C4-2B (cell line): ENCODE measurements at regions not wholly inside any gene's neighbourhood (a gene's known extent, or its start where the extent isn't known, plus 50 kb on each side); places are given as distances from the start of the nearest gene placed in this dataset.

ENCODE experiments used
- H3K27ac ChIP-seq: fragments of 450-650 bp; 2 replicates; pipeline ENCODE4 v1.5.1; 2017
- ZFX ChIP-seq: fragments of 450-650 bp; IDR thresholded peaks from 2 replicates; pipeline ENCODE4 v1.6.1; 2017
- TF ChIP-seq, protein P1 (sequence below): fragments of 450-650 bp; conservative IDR thresholded peaks from 2 replicates; pipeline ENCODE4 v1.5.1; 2017; ENCODE audit warnings: mild to moderate bottlenecking

DNA sequence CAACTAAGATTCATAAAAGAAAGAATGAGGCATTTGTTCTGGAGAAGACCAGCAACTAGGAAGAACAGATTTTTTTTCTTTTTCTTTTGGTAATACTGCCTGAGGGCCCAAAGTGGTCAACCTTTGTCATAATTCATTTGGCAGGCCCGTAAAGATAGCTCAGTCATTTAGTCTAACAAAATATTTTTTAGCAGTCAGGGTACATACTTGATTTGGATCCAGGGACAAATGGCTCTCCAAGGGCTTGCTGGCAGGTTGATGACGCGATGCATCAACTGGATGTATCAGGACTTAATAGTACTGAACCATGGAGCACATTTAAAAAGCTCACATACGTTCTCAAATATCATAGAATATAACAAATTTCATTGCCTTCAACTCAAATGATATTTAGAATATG, 203.4 kb upstream of the ZNF608 start:
- TF ChIP-seq, protein P1, sequence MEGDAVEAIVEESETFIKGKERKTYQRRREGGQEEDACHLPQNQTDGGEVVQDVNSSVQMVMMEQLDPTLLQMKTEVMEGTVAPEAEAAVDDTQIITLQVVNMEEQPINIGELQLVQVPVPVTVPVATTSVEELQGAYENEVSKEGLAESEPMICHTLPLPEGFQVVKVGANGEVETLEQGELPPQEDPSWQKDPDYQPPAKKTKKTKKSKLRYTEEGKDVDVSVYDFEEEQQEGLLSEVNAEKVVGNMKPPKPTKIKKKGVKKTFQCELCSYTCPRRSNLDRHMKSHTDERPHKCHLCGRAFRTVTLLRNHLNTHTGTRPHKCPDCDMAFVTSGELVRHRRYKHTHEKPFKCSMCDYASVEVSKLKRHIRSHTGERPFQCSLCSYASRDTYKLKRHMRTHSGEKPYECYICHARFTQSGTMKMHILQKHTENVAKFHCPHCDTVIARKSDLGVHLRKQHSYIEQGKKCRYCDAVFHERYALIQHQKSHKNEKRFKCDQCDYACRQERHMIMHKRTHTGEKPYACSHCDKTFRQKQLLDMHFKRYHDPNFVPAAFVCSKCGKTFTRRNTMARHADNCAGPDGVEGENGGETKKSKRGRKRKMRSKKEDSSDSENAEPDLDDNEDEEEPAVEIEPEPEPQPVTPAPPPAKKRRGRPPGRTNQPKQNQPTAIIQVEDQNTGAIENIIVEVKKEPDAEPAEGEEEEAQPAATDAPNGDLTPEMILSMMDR = no peak
- TF ChIP-seq ZFX = no peak
- no peak overlapping the region for H3K27ac ChIP-seq

DNA sequence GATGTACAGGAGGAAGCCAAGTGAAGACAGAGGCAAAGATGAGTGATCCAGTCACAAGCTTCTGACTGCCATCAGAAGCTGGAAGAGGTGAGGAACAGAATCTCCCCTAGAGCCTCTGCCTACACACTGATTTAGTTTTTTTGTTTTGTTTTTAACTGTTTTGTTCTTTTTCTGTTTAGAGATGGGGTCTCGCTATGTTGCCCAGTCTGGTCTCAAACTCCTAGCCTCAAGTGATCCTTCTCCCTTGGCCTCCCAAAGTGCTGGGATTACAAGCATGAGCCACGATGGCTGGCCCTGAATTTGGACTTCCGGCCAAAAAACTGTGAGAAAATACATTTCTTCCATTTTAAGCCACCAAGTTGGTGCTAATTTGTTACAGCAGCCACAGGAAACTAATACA, 204.7 kb upstream of the ZNF608 start:
- no peak overlapping the region for H3K27ac ChIP-seq
- TF ChIP-seq, protein P1 = no peak
- no peak for TF ChIP-seq ZFX

DNA sequence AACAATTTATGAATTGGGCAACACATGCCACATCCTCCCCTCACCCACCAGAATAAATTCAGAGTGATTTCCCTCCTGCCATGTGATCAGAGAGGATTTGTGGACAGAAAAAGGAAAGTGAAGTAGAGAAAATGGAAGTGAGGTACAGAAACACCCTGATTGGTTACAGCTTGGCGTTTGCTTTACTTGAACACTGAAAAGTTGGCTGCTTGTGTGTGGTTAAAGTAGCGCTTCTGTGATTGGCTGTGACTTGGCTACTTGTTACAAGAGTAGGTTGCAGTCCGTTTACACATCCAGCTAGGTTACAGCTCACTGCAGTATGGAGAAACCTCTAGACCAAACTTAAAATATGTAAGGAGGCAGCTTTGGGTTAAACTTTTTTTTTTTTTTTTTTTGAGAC, 205.2 kb upstream of the ZNF608 start:
- TF ChIP-seq, protein P1 = no peak
- TF ChIP-seq ZFX = no peak
- no peak overlapping the region for H3K27ac ChIP-seq

DNA sequence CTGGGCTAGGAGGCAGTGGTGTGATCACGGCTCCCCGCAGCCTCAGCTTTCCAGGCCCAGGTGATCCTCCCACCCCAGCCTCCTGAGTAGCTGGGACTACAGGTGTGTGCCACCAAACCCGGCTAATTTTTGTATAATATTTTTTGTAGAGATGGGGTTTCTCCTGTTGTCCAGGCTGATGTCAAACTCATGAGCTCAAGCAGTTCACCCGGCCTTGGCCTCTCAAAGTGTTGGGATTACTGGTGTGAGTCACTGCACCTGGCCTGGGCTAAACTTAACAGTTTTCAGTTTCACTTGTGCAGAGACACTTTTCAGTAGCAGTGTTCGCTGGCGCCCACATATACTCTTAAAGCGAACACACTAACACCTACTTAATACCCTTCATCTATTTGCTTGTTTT, 205.6 kb upstream of the ZNF608 start:
- H3K27ac ChIP-seq = no peak overlapping the region
- TF ChIP-seq, protein P1 = no peak
- no peak for TF ChIP-seq ZFX

DNA sequence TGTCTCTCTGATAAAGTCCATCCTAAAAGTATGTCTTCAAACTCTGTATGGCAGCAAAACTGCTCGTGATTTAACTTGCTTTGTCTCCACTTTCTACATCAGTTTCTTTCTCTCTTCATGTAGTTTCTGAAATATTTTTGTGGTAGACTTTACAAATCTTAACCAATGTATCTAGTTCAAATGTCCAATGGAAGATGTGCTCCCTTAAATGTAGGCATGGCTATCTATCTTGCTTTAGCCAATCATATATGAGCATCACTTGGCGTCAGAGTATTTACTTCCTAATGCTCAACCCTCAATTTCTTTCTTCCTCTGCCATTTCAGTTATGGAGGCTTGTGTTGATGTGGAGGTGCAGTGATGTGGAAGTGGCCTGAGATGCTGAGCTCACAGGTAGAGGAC, 206.1 kb upstream of the ZNF608 start:
- H3K27ac ChIP-seq = peak overlapping the region; percentile 76; the same call in 1 of the 2 replicates
- TF ChIP-seq, protein P1 = no peak
- TF ChIP-seq ZFX = no peak

DNA sequence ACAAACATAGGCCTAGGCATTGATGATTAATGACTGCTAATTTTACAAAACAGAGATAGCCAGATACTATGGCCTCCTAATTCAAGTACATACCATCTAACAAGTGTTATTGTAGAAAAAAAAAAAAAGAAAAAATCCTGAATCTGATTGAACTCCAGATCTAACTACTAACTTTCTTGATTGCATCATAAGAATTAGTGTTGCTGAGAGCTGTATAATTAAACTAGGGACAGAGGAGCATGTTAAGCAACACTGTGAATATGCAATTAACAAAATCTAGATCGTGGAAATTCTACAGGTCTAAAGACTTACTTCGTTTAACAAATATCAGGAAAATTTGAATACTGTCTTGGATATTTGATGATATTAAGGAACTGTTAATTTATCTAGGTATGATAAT, 208.3 kb upstream of the ZNF608 start:
- peak overlapping the region; percentile 49 for H3K27ac ChIP-seq
- no peak for TF ChIP-seq ZFX
- TF ChIP-seq, protein P1 = no peak

DNA sequence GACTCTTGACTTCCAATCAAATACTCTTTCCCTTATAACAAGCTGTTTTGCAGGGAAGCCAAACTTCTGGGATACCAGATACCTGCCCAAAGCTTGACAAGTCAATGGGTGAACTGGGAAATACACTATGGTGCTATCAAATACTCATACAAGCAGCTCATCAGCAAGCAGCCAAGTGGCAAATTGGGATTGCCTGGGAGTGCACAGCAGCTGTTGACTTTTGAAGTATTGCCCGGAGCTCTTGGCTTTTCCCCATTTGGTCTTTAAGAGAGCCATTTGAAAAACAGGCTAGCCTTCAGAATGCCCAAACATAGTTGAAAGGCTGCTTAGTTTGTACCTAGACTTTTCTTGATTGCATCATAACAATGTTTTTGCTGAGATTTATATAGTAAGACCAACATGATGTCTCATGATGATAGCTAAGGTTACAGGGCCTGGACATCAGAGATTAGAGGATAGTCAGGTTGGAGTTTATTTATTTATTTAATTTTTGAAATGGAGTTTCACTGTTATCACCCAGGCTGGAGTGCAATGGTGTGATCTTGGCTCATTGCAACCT, 210.1 kb upstream of the ZNF608 start:
- TF ChIP-seq ZFX = no peak
- TF ChIP-seq, protein P1 = no peak
- no peak overlapping the region for H3K27ac ChIP-seq
